Chondrocyte (in vitro differentiated cells): ENCODE measurements at regions not wholly inside any gene's neighbourhood (a gene's known extent, or its start where the extent isn't known, plus 50 kb on each side); places are given as distances from the start of the nearest gene placed in this dataset.

Experiments used
- DNase-seq: peaks from one replicate; pipeline ENCODE4 v3.0.0; 2021; ENCODE audit warnings: mixed read lengths, low spot score
- H3K27ac Mint-ChIP-seq: one replicate; pipeline ENCODE4 v1.8.0; 2021; ENCODE audit warnings: mild to moderate bottlenecking, moderate library complexity, mixed read lengths; ENCODE audit not compliant: unreplicated experiment
- H3K27me3 Mint-ChIP-seq: 2 replicates; pipeline ENCODE4 v1.8.0; 2021; ENCODE audit warnings: low read depth, mixed read lengths
- H3K36me3 Mint-ChIP-seq: 2 replicates; pipeline ENCODE4 v1.8.0; 2021; ENCODE audit warnings: low read depth, mixed read lengths
- H3K4me1 Mint-ChIP-seq: 2 replicates; pipeline ENCODE4 v1.8.0; 2021; ENCODE audit warnings: low read depth, mild to moderate bottlenecking, mixed read lengths
- H3K4me3 Mint-ChIP-seq: one replicate; pipeline ENCODE4 v1.8.0; 2021; ENCODE audit warnings: mild to moderate bottlenecking, moderate library complexity, mixed read lengths; ENCODE audit not compliant: unreplicated experiment
- H3K9me3 Mint-ChIP-seq: 2 replicates; pipeline ENCODE4 v1.8.0; 2021; ENCODE audit warnings: low read depth, mixed read lengths
- TF ChIP-seq, protein P1 (sequence below): fragments of 200-600 bp; sonication (generic); IDR thresholded peaks from 2 replicates; pipeline ENCODE4 v1.5.0; 2021; ENCODE audit warnings: antibody characterized with exemption, mild to moderate bottlenecking, moderate library complexity

DNA sequence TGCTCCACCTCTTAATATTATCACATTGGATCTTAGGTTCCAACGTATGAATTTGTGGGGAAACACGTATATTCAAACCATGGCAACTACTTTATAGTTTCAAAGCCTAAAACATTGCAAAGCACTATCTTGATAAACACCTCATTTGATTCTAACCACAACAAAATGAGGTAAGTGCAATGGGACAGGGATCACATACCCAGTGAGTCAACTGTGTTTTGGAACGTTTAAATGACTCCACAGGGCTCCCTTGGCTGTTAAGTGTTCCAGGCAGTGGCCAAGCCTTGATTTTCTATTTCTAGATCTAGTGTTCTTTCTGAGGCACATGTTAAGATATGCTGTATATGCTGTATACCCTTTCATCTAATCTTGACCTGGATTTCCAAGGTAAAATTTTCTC is 54.5 kb upstream of the C1QTNF7 start:
- no peak overlapping the region for H3K4me3 Mint-ChIP-seq

DNA sequence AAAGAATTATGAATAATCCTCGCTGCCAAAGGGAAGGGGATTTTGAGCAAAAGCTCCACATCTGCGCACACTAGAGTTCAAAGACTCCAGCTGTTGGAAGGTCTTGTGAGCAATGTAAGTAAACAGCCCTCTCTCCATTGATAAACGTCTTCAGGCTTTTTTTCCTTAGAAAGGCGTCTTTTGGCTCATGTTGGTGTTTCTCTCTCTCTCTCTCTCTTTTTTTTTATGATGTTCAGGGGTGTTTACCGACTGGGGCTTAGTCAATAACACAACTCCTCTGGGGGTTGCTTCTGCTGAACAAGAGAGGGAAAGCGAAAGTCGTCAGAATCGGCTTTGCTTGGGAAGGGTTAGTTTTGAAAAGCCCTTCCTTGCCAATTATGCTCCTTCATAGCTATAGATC is 53.2 kb upstream of the C1QTNF7 start:
- H3K36me3 Mint-ChIP-seq = no peaks in the 10 kb centered on the region
- TF ChIP-seq, protein P1, sequence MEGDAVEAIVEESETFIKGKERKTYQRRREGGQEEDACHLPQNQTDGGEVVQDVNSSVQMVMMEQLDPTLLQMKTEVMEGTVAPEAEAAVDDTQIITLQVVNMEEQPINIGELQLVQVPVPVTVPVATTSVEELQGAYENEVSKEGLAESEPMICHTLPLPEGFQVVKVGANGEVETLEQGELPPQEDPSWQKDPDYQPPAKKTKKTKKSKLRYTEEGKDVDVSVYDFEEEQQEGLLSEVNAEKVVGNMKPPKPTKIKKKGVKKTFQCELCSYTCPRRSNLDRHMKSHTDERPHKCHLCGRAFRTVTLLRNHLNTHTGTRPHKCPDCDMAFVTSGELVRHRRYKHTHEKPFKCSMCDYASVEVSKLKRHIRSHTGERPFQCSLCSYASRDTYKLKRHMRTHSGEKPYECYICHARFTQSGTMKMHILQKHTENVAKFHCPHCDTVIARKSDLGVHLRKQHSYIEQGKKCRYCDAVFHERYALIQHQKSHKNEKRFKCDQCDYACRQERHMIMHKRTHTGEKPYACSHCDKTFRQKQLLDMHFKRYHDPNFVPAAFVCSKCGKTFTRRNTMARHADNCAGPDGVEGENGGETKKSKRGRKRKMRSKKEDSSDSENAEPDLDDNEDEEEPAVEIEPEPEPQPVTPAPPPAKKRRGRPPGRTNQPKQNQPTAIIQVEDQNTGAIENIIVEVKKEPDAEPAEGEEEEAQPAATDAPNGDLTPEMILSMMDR = no peak
- no peak overlapping the region for H3K4me3 Mint-ChIP-seq
- no peaks in the 10 kb centered on the region for H3K9me3 Mint-ChIP-seq
- H3K27ac Mint-ChIP-seq = no peak overlapping the region
- H3K27me3 Mint-ChIP-seq = no peaks in the 10 kb centered on the region
- no peak for DNase-seq
- peaks cover 23% of the 10 kb centered on the region for H3K4me1 Mint-ChIP-seq

More for the DNA sequence above, 54.5 kb upstream of the C1QTNF7 start:
- no peaks in the 10 kb centered on the region for H3K9me3 Mint-ChIP-seq
- no peaks in the 10 kb centered on the region for H3K27me3 Mint-ChIP-seq
- DNase-seq = no peak
- H3K36me3 Mint-ChIP-seq = no peaks in the 10 kb centered on the region
- peaks cover 30% of the 10 kb centered on the region for H3K4me1 Mint-ChIP-seq
- TF ChIP-seq, protein P1 = no peak
- H3K27ac Mint-ChIP-seq = no peak overlapping the region

DNA sequence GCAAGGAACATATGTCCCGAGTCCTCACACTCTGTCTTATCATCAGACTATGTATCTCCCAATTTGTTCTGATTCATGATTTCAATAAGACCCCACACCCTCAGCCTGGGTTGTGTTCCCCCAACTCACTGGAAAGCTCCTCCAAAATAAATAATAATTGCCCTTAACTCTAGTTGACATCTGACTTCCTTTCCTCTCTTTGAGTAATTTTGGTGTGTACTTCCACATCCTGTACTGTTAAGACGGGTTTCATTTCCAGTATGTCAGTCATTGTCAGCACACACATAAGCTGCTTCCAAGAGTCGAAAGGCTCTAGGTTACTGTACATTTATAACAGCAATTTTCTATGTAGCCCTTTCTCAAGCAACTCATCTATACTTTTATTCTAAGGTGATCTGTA is 52.2 kb upstream of the C1QTNF7 start:
- no peaks in the 10 kb centered on the region for H3K36me3 Mint-ChIP-seq
- no peak overlapping the region for H3K4me3 Mint-ChIP-seq
- DNase-seq = no peak
- no peaks in the 10 kb centered on the region for H3K9me3 Mint-ChIP-seq
- peaks cover 22% of the 10 kb centered on the region for H3K4me1 Mint-ChIP-seq
- no peaks in the 10 kb centered on the region for H3K27me3 Mint-ChIP-seq
- no peak overlapping the region for H3K27ac Mint-ChIP-seq
- TF ChIP-seq, protein P1 = no peak

DNA sequence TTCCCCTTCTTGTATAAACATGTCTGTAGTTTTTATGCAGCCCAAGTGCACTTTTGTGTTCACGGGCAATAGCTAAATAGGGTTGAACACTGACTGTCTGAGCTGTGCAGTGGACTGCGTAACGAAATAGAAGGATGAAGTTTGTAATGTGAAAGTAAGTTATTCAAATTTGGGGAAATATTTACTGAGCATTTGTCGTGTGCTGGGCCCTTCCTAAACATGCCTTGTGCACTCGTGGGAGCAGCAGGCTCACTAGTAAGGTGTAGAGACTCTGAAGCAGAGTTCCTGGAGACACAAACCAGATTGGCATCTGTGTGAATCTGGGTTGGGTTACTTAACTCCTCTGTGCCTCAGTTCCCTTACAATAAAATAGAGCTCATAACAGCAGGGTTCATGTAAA is 51.7 kb upstream of the C1QTNF7 start:
- no peak for DNase-seq
- H3K4me3 Mint-ChIP-seq = no peak overlapping the region
- H3K9me3 Mint-ChIP-seq = no peaks in the 10 kb centered on the region
- no peaks in the 10 kb centered on the region for H3K27me3 Mint-ChIP-seq
- H3K36me3 Mint-ChIP-seq = no peaks in the 10 kb centered on the region
- H3K4me1 Mint-ChIP-seq = peaks cover 18% of the 10 kb centered on the region
- TF ChIP-seq, protein P1 = no peak
- no peak overlapping the region for H3K27ac Mint-ChIP-seq

DNA sequence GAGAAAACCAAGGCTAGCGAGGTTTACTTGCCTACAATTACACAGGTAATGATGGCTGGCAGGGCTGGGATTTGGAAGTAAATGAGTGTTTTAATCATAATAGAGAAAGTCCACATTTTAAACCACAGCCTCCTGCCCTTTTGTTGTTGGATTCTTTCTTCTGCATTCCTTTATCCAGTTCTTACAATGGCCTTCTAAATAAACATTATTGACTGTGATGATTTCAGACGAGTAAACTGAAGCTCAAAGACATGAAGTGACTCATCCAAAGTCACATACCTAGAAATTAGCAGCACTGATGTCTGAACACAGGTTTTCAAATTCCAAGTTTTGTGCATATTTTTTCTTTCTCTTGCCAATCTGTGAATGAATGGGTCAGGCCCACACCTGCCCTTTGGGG is 51.2 kb upstream of the C1QTNF7 start:
- TF ChIP-seq, protein P1 = no peak
- H3K27me3 Mint-ChIP-seq = no peaks in the 10 kb centered on the region
- no peak for DNase-seq
- peaks cover 18% of the 10 kb centered on the region for H3K4me1 Mint-ChIP-seq
- H3K36me3 Mint-ChIP-seq = no peaks in the 10 kb centered on the region
- H3K27ac Mint-ChIP-seq = peak overlapping the region; percentile 33
- no peaks in the 10 kb centered on the region for H3K9me3 Mint-ChIP-seq
- H3K4me3 Mint-ChIP-seq = no peak overlapping the region
